HG03139 (cell line): ENCODE measurements at regions not wholly inside any gene's neighbourhood (a gene's known extent, or its start where the extent isn't known, plus 50 kb on each side); places are given as distances from the start of the nearest gene placed in this dataset.

ENCODE experiments used
- ATAC-seq: cut with Tn5 transposase; IDR thresholded peaks from one replicate; pipeline ENCODE4 v1.9.1; 2021; ENCODE audit not compliant: unreplicated experiment

DNA sequence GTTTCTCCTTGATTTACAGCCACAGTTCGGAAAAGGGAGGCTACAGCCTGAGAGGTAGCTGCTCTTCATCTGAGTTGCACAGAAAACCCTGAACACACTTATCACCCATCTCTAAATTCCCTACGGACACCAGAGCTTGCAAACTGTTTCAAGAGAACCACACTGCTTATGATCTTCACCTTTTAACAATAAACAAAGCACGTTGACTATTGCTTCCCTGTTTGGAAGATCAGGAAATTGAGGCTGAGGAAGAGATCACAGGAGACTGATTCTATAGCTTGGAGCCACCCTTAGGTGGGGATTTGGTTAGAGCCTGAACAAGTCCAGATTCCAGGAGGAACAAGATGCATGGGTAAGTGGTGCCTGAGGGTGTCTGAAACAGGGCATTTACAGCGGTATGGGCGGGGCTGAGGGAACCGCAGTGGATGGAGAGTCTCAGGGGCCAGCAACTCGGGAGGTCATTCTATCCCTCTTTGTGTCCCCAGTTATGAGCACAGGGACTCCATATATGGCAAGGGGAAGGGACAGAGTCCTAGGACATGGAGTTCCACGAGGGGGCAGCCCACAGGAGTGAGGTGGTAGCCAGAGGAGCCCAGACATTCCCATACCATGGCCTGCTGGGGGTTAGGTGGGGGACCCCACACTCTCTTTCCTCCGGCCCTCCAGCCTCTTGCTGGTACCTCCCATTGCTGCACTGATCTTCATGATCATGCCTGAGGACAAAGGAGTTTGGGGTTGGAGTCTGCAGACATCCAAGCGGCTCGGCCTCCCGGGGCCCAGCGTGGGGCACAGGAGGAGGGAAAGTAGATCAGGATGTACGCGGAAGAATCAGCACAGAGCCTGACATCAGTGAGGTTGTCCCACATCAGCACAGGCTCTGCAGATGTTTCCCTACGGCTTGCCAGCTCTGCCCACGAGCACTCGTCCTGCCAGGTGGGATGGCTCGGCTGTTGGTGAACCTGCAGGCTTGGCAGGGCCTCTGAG, 162.3 kb upstream of the ZNF536 start:
- no peak for ATAC-seq

DNA sequence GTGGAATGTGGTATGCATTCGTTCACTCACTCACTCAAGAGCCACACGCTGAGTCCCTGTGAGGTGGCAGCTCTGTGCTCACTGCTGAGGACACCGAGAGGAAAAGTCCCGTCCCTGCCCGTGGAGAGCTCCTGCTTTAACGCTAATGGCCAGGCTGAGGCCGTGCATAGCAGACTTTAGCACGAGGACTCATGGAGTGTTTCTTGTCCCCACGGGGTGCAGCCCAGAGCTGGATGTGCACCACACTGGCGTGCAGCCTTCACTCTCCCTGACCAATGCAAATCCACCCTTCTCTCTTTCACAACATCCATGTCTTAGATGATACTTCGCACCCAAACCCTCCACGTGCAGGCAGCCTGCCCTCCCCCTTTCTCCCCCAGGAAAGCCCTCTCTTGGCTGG, 159.6 kb upstream of the ZNF536 start:
- no peak for ATAC-seq

DNA sequence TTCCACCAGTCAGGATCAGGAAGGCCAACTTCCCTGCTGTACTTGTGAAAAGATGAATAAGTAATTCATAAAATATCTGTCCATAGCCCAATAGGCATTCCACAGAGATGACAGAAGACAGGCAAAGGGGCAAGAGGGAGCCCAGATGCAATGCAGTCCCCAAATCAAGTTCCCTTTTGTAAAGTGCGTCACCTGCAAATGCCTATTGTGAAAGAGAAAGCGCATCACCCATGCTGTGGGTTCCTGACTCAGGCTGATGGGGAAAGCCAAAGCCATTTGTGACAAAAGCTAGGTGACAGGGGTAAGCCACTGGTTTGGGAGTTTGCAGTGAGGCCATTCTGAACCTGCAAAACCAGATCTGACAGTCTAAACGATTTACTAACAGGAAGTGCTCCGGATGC, 157.5 kb upstream of the ZNF536 start:
- ATAC-seq: no peak

DNA sequence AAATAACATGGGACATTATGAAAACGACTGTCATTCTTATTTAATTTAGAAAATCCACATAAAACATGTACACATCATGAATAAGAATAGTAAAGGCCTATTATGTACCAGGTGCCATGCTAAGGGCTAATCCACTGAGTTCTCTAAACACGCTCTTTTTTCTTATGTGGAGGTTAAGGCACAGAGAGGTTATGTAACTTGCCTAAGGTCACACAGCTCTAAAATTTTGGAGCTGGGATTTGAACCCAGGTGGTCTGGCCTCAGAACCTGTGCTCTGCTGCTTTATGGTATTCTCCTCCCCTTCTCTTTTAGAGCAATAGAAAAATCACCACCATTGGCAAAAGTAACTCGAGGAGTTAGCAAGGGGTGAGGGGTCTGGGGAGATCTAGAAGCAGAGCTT, 156.9 kb upstream of the ZNF536 start:
- no peak for ATAC-seq

DNA sequence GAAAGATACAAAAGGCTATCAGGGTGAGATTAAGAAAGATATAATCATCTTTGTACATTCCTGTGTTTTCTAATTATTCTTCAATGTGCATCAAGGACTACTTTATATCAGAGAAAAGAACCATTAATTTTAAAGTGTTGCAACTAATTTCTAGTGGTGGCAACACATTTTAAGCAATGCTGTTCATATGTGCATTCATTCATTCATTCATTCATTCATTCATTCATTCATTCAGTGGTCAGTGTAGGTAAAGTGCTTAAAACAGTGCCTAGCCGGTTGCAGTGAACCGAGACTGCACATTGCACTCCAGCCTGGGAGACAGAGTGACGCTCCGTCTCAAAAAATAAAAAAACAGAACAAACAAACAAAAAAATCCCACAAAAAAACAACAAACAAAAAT, 155.7 kb upstream of the ZNF536 start:
- no peak for ATAC-seq

DNA sequence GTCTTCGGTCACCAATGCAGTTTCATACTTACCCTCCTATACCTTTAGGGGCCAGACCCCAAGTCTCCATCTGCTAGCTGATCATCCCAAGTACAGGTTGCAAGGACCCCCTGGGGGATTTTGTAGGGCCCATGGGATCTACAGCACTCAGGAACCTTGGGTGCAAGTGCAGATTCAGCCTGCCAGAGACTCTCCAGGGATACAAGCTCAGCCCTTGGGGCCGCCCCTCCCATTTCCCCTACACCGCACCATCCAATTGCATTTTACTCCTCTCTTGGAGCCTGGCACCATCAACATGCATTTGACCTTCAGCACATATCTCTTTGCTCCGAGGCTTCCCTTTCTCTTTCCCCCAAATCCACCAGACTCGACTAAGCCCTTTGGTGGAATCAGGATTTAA, 154.7 kb upstream of the ZNF536 start:
- ATAC-seq: no peak

DNA sequence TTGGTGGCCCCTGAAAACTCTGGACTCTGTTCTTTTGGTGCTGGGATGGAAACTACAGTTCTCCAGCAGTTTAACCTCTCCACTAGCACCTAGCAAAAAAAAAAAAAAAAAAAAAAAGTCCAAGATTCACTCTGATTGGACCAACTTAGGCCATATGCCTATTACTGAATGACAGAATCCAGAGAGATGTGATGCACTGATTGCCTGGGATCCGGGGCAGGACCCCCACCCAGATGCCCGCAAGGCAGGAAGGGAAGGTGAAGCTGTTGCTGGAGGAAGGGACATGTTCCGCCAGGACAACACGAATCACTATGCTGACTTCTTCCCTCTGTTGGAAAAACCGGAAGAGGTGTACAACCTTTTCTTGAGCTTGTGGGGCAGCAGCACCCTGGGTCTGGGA, 152.5 kb upstream of the ZNF536 start:
- no peak for ATAC-seq

DNA sequence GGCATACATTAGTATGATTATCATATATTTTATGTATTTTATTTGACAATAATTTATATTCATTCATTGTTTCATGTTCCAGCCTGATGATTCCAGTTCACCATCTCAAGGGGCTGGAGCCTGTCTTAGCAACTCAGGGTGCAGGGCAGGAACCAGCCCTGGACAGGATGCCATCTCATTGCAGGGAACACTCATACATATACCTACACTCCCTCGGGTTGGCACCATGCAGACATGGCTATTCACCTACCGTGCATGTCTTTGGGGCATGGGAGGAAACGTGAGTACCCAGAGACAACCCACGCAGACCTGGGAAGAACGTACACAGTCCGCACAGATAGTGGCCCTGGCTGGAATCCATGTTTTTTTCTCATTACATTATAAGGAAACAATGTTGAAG, 151.0 kb upstream of the ZNF536 start:
- no peak for ATAC-seq

DNA sequence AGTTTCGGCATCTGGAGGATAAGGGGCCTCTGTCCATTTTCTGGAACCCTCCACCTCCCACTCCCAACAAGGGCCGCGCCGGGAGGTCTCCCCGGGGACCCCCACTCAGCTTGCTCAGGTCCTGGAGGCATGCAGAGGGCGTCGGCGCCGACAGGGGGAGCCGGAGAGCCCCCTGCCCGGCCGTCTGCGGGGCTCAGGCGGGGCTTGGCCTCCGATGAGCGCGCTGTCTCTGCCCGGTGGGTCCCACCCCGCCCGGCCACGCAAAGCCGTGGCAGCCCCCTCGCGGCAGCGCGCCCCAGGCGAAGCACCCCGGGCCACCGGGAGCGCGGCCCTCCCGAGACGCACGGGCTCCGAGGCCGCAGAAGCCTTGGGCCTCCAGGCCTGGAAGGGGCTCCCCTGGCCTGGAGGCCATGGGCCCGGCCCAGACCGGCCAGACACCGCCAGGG, 149.7 kb upstream of the ZNF536 start:
- ATAC-seq: no peak

DNA sequence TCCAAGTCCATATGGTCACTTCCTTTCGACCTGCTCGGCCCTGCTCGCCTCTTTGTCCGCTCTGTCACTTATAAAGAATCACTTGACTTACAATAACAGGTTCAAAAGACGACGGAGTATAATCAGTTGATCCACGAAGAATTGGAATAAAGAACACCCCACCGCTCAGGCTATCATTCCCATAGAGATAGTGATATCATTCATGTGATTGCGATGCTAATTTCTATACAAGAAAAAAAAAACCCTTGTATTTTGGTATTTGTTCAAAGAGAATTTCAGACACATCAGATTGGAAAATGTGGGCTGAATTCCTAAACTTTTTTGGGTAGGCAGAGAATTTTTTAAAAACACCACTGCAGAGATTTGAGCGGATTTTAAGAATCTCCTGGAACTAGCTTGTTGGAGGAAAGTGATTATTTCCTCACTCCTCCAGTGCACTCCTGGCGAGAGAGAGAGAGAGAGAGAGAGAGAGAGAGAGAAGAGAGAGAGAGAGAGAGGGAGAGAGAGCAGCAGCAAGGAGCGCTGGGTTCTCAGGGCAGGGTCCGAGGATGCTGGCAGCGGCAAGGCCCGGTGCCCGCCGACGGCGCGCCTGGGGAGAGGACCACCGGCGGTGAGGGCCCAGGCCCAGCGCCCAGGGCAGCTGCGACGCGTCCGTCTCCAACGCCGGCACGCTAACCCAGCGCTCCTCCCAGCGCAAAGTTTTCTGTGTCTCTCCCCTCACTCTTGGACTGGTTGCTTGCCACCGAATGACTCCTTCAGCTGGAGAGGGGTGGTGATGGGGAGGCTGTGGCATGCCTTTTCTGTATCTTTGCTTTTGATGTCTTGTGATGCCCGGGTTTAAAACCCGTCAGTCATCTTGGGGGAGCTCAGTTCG, 149.0 kb upstream of the ZNF536 start:
- no peak for ATAC-seq

DNA sequence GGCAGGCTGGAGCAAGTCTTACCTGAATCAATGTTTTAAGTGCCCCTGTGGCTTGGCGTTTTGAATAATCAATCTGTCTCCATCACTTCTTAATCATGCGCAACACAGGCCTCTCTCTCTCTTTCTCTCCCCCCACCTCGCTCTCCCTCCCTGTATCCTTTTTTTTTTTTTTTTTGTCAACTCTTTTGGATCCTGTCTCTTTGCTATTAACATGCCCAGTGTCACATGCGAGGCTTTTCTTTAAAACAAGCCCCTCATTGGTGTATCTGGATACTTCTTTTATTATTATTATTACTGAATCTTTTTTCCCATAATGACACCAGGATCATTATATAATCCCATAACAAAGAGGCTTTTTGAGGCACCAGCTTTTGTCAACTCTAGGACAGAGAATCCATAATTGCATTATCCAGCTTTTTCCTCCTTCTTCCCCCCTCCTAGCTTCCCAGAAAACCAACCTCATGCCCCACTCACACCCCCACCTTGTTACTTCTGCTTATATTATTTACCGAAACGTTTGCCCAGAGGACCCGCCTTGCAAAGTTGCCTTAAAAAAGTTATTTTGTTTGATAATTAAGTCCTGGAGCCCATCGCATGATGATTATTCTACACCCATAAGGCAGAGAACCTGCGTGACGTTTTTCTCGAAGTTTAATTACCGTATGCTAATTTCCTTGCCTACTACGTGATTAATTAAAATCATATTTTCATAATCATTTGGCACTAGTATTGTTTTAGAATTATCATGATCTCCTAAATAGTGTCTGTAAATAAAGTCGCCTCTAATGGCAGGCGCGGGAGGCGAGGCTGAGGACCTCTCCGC, 148.1 kb upstream of the ZNF536 start:
- ATAC-seq: no peak

DNA sequence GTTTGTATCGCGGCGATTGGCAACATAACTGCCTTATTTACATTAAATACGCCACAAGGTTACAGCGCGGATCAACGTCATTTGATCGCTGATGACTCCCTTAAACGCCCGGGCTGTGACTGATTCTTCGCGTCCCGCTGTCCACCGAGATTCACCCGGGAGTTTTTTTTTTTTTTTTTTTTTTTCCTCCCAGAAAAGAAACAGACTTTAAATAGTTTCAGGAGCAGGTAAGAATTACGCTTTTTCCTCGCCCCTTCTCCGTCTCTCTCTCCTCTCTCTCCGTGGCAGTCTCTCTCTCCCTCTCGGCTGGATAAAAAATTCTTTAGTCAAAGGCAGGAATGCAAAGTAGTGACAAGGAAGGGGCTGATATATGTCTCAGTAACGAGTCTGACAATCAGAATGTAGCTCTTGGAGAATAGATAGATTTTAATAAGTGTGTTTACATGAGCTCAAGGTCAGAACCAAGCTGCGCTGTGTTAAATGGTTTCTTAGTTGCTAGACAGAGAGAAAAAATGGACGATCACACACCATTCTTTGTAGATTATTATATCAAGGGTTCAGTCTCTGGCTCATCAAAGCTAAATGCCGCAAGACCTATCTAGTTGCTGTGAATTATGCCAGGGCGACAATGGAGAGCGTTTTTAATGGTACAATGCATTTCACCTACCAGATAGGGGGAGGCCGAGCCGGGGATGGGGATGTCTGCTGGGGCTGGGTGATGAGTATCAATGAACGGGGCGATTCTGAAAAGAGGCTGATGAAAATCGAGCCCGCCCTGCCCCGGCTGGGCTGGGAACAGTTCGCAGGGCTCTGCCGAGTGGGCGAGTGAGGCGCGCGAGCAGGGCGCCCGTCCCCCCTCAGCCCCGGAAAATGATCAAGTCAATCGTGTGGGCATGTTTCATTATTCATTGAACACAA, 147.2 kb upstream of the ZNF536 start:
- no peak for ATAC-seq

DNA sequence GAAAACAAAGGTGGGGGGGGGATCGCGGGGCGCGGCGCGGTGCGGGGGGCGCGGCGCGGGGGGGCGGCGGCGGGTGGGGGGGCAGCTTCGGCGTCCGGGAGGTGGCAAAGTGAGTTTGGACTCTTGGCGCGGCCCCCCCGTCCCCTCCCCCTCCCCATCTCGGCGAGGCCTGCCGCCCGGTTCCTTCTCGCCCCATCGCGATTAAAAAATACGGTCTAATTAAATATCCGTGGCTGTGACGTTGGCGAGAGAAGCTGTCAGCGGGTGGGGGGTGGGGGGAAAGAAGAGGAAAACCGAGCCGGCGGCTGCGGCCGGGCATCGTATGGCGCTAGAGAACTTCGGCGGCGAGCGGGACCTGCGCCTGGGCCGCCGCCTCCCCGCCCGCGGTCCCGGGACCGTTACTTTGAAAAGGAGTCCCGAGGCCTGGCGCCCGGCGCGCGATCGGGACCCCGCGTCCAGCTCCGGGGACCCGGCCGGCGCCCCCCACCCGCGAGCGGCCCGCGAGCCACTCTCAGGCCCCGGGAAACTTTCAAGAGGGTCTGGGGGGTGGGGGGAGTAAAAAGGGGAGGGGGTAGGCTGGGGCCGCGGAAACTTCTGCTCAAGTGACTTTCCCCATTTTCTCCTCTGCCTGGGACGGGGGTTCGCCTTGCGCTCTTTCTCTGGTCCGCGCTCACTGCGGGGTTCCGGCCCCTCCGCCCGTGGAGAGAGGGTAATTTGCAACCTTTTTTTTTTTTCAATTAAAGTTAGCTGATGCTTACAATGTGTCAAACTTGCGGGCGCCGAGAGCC, 146.3 kb upstream of the ZNF536 start:
- ATAC-seq: no peak

DNA sequence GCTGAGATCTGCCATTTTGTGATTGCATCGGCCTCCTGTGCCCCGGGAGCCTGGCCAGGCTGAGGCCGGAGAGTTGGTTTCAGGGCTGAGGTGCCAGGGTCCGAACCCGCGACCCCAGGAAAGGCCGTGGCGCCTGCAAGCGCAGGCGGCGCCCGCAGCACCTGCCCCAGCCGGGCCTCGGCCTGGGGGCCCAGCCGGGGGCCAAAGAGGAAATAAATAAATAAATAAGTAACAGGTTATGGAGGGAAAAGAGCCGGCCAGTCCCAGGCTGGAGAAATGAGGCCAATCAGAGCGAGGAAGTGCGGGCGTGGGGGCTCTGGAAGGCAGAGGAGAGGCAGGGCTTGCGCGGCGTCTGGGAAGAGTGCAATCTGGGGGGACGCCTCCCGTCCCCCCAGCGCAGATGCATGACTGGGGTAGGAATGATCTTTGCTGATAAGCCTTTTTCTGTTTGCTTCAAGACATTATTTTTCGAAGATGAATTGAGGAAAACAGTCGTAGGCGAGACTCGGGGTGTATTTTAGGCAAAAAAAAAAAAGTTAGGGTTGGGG, 145.6 kb upstream of the ZNF536 start:
- no peak for ATAC-seq

DNA sequence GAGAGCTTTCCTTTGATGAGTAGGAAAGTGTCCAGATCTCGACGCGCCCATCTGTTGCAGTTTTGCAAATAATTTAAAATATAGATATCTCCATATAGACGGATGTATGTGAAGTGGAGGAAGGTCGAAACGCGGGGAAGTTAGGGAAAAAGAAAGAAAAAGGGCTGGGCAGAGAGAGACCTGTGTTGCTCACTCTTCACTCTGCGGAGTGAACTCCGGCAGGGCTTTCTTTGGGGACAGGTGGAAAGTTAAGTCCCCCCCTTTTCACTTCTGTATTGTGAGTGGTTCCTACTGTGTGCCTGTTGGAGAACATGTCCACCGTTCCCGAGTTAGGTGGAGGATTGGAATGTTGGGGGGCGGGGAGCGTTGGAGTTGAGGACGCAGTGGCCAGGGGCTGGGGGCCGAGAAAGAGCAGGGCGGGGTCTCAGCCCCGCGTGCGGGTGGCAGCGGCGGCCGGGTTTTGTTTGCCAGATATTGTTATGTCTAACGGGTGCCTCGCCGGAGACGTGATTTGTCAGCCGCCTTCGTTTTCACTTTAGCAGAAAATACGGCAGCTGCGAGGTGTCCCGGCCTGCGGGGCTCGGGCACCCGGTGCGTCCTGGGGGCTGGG, 145.1 kb upstream of the ZNF536 start:
- no peak for ATAC-seq

DNA sequence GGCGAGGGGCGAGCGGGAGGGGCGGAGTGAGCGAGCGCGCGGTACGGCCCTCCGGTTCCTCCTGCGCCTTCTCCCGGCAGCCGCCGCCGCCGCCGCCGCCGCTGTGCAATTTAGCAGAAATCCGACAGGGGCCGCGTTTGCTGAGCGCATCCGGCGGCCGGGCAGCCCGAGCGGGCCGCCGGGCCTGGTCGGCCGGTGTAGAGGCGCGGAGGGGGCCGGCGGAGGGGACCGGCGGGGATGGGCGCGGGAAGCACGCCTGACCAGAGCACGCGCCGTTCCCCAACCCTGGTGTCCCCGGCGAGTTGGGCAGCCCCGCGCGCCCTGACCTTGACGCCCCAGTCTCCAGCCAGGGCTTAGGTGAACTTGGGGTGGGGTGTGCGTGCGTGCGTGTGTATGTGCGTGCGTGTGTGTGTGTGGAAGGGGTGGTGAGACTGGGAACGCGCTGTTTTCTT, 144.5 kb upstream of the ZNF536 start:
- ATAC-seq: peak; percentile 81

DNA sequence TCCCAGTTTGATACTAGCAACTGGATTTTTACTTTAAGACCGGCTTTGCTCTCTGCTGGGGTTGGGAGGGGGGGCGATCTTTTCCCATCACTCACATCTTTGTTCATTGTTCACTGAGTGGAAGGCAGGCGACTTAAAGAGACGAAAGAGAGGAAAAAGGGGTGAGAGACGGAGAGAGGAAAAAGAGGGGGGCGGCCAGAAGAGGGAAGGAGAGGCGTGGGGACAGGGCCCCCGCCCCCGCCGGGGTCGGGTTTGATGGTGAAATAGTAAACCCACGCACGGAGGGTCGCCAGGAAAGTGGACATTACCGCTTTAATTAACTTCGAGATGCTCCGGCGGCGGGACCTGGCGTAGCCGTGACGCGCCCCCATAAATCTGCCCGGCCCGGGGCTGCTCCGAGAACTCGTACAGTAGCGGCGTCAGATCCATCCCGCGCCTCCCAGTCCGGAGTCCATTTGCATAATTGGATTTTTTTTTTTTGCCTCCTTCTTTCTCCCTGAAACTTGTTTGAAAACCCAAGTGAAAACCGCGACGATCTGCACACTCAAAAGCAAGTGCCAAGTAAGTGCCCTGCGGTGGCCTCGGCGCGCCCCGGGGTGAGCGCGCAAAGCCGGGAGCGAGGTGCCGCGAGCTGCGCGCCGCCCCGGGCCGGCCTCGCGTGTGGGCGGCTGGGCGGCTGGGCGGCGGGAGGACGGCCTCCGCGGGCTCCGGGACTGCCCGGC, 143.9 kb upstream of the ZNF536 start:
- ATAC-seq: no peak
